ENCODE measurements at regions not wholly inside any gene's neighbourhood (a gene's known extent, or its start where the extent isn't known, plus 50 kb on each side); places are given as distances from the start of the nearest gene placed in this dataset.
"Not testable (repeated sequence)": the region's sequence is repeated elsewhere in the genome, so short reads cannot be mapped to it uniquely, and the experiment has no call there.

DNA sequence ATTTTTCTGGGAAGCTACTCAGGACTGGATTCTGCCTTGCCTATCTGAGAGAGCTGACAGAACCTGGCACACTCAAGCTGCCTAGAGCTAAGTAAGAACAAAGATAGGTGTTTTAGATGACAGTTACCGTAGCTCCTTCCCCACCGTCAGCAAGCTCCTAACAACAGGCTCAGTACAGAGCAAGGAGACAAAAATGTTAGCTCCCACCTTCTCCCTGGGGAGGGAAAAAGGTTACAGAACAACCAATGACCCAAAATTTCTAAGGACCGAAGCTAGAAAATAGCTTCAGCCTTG lies 1058.2 kb upstream of the PCDH20 start:
- H3K36me3 ChIP-seq (ENCODE audit: control insufficient read depth, insufficient read depth, low read length): no peaks in the 10 kb centered on the region
- no peak overlapping the region for H3K4me3 ChIP-seq (replicated peaks; ENCODE audit: low read depth, low read length)
- H3K27me3 ChIP-seq (replicated peaks; ENCODE audit: control insufficient read depth, insufficient read depth, low read length): no peaks in the 10 kb centered on the region
- TF ChIP-seq, protein P1, sequence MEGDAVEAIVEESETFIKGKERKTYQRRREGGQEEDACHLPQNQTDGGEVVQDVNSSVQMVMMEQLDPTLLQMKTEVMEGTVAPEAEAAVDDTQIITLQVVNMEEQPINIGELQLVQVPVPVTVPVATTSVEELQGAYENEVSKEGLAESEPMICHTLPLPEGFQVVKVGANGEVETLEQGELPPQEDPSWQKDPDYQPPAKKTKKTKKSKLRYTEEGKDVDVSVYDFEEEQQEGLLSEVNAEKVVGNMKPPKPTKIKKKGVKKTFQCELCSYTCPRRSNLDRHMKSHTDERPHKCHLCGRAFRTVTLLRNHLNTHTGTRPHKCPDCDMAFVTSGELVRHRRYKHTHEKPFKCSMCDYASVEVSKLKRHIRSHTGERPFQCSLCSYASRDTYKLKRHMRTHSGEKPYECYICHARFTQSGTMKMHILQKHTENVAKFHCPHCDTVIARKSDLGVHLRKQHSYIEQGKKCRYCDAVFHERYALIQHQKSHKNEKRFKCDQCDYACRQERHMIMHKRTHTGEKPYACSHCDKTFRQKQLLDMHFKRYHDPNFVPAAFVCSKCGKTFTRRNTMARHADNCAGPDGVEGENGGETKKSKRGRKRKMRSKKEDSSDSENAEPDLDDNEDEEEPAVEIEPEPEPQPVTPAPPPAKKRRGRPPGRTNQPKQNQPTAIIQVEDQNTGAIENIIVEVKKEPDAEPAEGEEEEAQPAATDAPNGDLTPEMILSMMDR (IDR thresholded peaks at IDR 0.05; ENCODE audit: insufficient read depth, low read length, poor library complexity, severe bottlenecking): no peak
- DNase-seq (ENCODE audit: extremely low read depth, insufficient read length): no peak

DNA sequence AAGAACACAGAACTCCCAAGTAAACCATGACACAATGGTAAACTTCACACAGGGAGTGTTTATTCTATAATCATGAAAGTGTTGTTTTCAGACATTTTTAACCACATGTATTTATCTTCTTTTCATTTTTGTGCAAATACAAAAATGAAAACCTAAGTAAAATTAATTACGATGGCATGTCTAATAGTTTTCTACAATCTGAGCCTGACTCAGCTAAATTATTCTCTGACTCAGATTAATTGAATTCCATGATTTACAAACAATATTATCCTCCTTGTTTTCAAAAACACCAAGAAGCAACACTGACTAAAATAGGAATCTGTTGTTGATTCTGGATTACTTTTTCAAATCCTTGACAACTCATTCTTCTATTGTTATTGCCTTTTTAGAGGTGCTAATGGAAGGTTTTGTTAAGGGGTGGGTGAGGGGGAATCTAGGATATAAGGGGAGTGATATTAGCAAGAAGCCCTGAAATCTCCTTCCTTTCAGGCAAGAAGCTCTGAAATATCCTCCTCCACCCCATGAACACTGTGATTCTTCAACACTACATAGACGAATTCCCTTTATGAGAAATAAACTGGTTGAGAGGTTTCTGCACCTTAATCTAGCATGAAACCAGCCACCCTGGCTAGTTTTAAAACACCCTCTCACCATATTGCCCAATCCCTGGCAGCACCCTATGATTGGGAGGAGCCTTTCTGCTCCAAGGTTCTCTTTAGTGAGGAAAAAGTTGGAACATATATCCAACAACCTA lies 1057.7 kb upstream of the PCDH20 start:
- Histone ChIP-seq H3K27me3 (replicated peaks; ENCODE audit: control insufficient read depth, insufficient read depth, low read length) (no peaks in the 10 kb centered on the region), H3K4me3 (replicated peaks; ENCODE audit: low read depth, low read length) (no peak overlapping the region), H3K36me3 (ENCODE audit: control insufficient read depth, insufficient read depth, low read length) (no peaks in the 10 kb centered on the region)
- TF ChIP-seq, protein P1 (IDR thresholded peaks at IDR 0.05; ENCODE audit: insufficient read depth, low read length, poor library complexity, severe bottlenecking): no peak
- DNase-seq (ENCODE audit: extremely low read depth, insufficient read length): no peak

DNA sequence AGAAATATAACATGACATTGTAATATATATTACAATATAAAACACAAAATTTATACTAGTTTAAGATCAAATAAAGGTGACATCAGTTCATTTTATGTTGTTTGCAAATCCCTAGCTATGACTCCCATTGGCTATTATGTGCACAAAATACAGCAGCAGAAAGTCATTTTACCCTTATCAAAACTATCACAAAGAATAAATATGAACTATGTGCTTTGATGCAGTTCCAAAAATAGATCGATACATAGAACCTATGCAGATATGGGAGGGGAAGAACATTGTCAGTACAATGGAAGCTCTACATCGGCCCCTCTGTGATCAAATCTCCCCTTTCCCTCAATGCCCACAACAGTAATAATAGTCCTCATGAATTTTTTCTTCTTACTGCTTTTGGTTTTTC lies 1038.1 kb upstream of the PCDH20 start:
- TF ChIP-seq, protein P1 (IDR thresholded peaks at IDR 0.05; ENCODE audit: insufficient read depth, low read length, poor library complexity, severe bottlenecking): no peak
- no peaks in the 10 kb centered on the region for H3K36me3 ChIP-seq (ENCODE audit: control insufficient read depth, insufficient read depth, low read length)
- H3K27me3 ChIP-seq (replicated peaks; ENCODE audit: control insufficient read depth, insufficient read depth, low read length): no peaks in the 10 kb centered on the region
- no peak overlapping the region for H3K4me3 ChIP-seq (replicated peaks; ENCODE audit: low read depth, low read length)
- no peak for DNase-seq (ENCODE audit: extremely low read depth, insufficient read length)

DNA sequence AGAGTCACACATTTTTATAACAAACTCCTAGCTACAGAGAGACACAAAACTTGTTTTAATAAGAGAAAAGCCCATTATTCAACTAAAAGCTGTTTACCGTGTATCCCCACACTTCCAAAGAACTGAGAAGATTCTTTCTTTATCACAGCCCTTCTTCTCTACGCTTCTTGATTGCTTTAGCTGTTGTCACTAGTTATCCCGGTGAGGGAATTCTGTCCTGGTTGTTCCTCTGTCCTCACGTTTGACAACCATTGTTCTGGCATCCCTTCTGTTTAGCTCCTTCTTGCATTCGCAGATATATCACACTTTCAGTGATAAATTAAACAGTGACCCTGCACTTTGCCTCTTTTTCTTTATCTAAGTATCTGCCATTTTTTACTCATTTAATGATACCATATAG lies 1035.1 kb upstream of the PCDH20 start:
- Histone ChIP-seq H3K27me3 (replicated peaks; ENCODE audit: control insufficient read depth, insufficient read depth, low read length) (no peaks in the 10 kb centered on the region), H3K36me3 (ENCODE audit: control insufficient read depth, insufficient read depth, low read length) (no peaks in the 10 kb centered on the region), H3K4me3 (replicated peaks; ENCODE audit: low read depth, low read length) (no peak overlapping the region)
- no peak for DNase-seq (ENCODE audit: extremely low read depth, insufficient read length)
- TF ChIP-seq, protein P1 (IDR thresholded peaks at IDR 0.05; ENCODE audit: insufficient read depth, low read length, poor library complexity, severe bottlenecking): no peak

DNA sequence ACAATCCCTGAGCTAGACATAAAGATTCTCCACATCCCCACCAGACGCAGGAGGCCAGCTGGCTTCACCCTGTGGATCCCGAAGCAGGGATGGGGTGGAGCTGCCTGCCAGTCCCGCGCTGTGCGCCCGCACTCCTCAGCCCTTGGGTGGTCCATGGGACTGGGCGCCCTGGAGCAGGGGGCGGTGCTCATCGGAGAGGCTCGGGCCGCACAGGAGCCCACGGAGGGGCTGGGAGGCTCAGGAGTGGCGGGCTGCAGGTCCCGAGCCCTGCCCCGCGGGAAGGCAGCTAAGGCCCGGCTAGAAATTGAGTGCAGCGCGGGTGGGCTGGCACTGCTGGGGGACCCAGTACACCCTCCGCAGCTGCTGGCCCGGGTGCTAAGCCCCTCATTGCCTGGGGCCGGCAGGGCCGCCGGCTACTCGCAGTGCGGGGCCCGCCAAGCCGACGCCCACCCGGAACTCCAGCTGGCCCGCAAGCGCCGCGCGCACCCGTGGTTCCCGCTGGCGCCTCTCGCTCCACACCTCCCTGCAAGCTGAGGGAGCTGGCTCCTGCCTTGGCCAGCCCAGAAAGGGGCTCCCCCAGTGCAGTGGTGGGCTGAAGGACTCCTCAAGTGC lies 1032.2 kb upstream of the PCDH20 start:
- not testable (repeated sequence) for DNase-seq (ENCODE audit: extremely low read depth, insufficient read length); H3K36me3 ChIP-seq (ENCODE audit: control insufficient read depth, insufficient read depth, low read length); H3K4me3 ChIP-seq (replicated peaks; ENCODE audit: low read depth, low read length); H3K27me3 ChIP-seq (replicated peaks; ENCODE audit: control insufficient read depth, insufficient read depth, low read length)

DNA sequence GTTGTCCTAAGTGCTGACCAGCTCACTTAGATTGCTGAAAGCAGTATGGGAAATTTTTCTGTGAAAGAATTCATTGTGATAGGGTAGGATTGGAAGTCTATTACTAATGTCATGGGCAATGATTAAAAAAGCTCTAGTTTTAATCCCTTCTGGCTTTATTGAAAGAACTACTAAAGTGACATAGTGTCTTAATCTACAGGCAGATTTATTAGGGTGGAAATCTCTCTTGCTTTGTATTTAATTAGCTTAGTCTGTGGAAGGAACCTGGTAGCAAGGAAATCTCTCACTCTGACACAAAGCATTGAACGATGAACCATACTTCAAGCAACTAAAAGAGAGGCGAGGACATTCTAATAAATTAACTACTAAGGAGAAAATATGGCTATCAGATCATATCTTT lies 1029.2 kb upstream of the PCDH20 start:
- Histone ChIP-seq H3K4me3 (replicated peaks; ENCODE audit: low read depth, low read length) (no peak overlapping the region), H3K36me3 (ENCODE audit: control insufficient read depth, insufficient read depth, low read length) (no peaks in the 10 kb centered on the region), H3K27me3 (replicated peaks; ENCODE audit: control insufficient read depth, insufficient read depth, low read length) (no peaks in the 10 kb centered on the region)
- DNase-seq (ENCODE audit: extremely low read depth, insufficient read length): no peak
- TF ChIP-seq, protein P1 (IDR thresholded peaks at IDR 0.05; ENCODE audit: insufficient read depth, low read length, poor library complexity, severe bottlenecking): no peak
